Right lobe of liver (tissue), 4 donors: ENCODE measurements at regions not wholly inside any gene's neighbourhood (a gene's known extent, or its start where the extent isn't known, plus 50 kb on each side); places are given as distances from the start of the nearest gene placed in this dataset.

Experiments
- CTCF ChIP-seq, 4 donors: fragments of 200-600 bp in 3 of 4; fragments of 450-650 bp in 1 of 4; IDR thresholded peaks; one replicate each; pipeline versions ENCODE4 v1.5.1 to v1.8.0; 2016 to 2022; ENCODE audit warnings: antibody characterized with exemption in 4 of 4, mild to moderate bottlenecking in 2 of 4
- POLR2A ChIP-seq: fragments of 450-650 bp; IDR thresholded peaks from one replicate; pipeline ENCODE4 v1.6.1; 2017; ENCODE audit warnings: antibody characterized with exemption, mild to moderate bottlenecking
- donor health status: DM: no; HTN: no; CAD: no.
- donor health status: DM: no; HTN: no; CAD: no.
- donor health status: DM: no; HTN: yes; CAD: no.

GRCh38 chr9:1152171-1152570 is 102.0 kb downstream of the DMRT2 start:
- no peak for TF ChIP-seq CTCF (IDR thresholded peaks at IDR 0.05)
- no peak for TF ChIP-seq POLR2A
